NB4 (cell line): ENCODE measurements at regions not wholly inside any gene's neighbourhood (a gene's known extent, or its start where the extent isn't known, plus 50 kb on each side); places are given as distances from the start of the nearest gene placed in this dataset.

Experiments used
- DNase-seq: peaks from one replicate; pipeline ENCODE4 v3.0.0; 2010; ENCODE audit warnings: low read depth
- H3K4me3 ChIP-seq: one replicate; pipeline ENCODE4 v1.5.1; 2011; ENCODE audit warnings: mild to moderate bottlenecking, low read depth, low read length, moderate library complexity
- MYC ChIP-seq: IDR thresholded peaks from 2 replicates; pipeline ENCODE4 v1.6.1; 2011; ENCODE audit warnings: low read depth, low read length
- POLR2A ChIP-seq: IDR thresholded peaks from 2 replicates; pipeline ENCODE4 v1.6.1; 2011; ENCODE audit warnings: mild to moderate bottlenecking; ENCODE audit not compliant: insufficient read length; ENCODE audit errors: extremely low read depth
- TF ChIP-seq, protein P1 (sequence below): IDR thresholded peaks from 2 replicates; pipeline ENCODE4 v1.6.1; 2011; ENCODE audit warnings: low read depth, low read length
- TF ChIP-seq, protein P2 (sequence below): IDR thresholded peaks from one replicate; pipeline ENCODE4 v1.5.1; 2012; ENCODE audit warnings: low read depth, low read length

DNA sequence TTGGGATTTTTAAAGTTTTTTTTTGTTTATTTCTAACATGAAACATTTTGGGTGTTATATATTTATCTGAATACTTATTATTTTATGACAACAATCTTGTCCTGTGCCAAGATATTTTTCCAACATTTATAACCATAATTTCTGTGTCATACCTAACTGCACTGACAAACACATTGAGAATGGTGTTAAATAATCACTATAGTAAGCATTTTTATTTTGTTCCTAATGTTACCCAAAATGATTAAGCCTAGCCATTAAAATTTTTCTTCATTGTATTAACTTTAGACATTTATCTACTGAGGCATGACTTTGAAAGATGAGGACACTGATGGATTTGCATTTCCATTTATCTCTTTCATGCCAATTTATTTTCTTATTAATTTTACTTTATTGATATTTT is 91.6 kb upstream of the STK32A start:
- DNase-seq, result no peak
- TF ChIP-seq MYC, result no peak
- no peak for TF ChIP-seq POLR2A
- TF ChIP-seq, protein P1, sequence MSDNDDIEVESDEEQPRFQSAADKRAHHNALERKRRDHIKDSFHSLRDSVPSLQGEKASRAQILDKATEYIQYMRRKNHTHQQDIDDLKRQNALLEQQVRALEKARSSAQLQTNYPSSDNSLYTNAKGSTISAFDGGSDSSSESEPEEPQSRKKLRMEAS, result no peak
- TF ChIP-seq, protein P2, sequence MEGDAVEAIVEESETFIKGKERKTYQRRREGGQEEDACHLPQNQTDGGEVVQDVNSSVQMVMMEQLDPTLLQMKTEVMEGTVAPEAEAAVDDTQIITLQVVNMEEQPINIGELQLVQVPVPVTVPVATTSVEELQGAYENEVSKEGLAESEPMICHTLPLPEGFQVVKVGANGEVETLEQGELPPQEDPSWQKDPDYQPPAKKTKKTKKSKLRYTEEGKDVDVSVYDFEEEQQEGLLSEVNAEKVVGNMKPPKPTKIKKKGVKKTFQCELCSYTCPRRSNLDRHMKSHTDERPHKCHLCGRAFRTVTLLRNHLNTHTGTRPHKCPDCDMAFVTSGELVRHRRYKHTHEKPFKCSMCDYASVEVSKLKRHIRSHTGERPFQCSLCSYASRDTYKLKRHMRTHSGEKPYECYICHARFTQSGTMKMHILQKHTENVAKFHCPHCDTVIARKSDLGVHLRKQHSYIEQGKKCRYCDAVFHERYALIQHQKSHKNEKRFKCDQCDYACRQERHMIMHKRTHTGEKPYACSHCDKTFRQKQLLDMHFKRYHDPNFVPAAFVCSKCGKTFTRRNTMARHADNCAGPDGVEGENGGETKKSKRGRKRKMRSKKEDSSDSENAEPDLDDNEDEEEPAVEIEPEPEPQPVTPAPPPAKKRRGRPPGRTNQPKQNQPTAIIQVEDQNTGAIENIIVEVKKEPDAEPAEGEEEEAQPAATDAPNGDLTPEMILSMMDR, result no peak
- H3K4me3 ChIP-seq, result no peak overlapping the region

DNA sequence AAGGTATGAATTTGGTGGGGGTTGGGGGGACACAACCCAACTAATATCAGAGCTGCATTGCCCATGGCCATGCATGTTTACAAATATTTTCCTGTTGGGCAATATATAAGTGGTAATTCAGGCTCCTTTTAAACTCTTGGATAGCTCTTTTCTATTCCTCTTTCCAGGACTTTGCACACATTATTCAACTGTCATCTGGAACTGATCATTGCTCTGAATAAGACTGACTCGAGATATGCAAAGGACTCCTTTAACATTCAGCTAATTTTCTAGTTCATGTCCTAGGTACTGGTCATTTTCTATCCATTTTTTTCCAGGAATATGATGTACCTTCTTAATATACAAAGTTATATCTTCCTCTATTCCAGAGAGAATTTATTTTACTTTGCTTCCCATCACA is 89.5 kb upstream of the STK32A start:
- TF ChIP-seq POLR2A, result no peak
- TF ChIP-seq, protein P1, result no peak
- H3K4me3 ChIP-seq, result no peak overlapping the region

DNA sequence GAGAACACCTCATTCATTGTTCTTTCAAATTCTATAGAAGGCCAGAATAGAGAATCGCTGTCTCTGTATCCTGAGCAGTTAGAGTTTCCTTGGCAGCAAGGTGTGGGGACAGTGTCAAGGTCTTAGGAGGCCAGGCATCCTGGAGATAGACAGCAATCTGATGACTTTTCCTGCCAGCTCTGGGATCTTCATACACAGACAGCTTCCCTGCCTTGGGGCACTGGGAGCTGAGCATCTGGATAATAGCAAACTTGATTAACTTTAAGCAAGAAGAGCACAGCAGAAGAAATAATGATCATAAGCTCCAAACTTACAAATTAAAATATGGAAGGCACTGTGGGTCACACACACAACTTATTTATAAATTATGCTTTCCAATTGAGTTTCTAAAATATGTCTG is 86.1 kb upstream of the STK32A start:
- DNase-seq, result no peak
- no peak overlapping the region for H3K4me3 ChIP-seq
- TF ChIP-seq MYC, result no peak
- TF ChIP-seq, protein P1, result no peak
- no peak for TF ChIP-seq POLR2A
- TF ChIP-seq, protein P2, result no peak

More for the DNA sequence above, 89.5 kb upstream of the STK32A start:
- no peak for DNase-seq

GRCh38 chr5:147152086-147152485 is 82.7 kb upstream of the STK32A start:
- TF ChIP-seq MYC (no peak), POLR2A (no peak)
- TF ChIP-seq, protein P1, result no peak
- TF ChIP-seq, protein P2, result no peak
- H3K4me3 ChIP-seq, result no peak overlapping the region
- DNase-seq, result no peak

DNA sequence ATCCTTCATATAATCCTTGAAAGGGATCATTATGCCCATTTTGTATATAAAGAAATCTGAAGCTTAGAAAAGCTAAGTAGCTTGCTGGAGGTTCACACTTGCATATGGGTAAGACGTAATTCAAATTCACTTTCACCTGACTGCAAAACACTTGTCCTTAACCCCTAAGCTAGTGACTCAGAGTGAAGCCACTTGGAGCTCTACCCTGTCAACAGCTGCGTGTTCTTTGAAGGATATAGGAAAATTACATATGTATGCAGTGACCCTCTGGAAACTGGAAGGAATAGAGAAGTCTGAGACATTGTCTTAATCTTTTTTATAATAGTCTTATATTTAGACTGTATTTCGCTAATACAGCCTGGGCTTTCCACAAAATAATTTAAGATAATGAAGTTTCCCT is 80.0 kb upstream of the STK32A start:
- no peak overlapping the region for H3K4me3 ChIP-seq
- TF ChIP-seq, protein P1, result no peak
- TF ChIP-seq, protein P2, result no peak
- no peak for TF ChIP-seq MYC
- TF ChIP-seq POLR2A, result no peak
- DNase-seq, result no peak

DNA sequence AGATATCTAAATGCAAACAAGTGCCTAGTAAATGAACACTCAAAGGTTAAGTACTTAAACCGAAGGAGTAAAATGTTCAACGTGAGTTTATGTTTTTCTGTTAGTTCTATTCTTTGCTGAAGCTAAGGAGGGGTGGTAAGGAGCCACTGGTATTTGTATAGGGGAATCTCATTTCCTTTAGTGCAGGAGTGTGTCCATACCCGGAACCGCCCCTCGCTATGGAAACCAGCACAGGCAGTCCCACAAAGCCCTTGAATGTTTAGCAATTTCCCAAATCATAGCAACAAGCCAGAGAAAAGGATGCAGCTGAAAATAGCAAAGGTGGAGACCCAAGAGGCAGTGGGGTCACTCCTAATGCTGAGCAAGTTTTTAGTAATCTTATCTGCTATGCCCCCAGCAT is 78.8 kb upstream of the STK32A start:
- DNase-seq, result no peak
- no peak for TF ChIP-seq POLR2A
- TF ChIP-seq MYC, result no peak
- TF ChIP-seq, protein P1, result no peak
- TF ChIP-seq, protein P2, result no peak
- no peak overlapping the region for H3K4me3 ChIP-seq
